GM12878 (cell line): ENCODE measurements at regions not wholly inside any gene's neighbourhood (a gene's known extent, or its start where the extent isn't known, plus 50 kb on each side); places are given as distances from the start of the nearest gene placed in this dataset.

Source experiments
- CREB1 ChIP-seq: IDR thresholded peaks from 2 replicates; pipeline ENCODE4 v1.6.1; 2012; ENCODE audit warnings: low read depth, mild to moderate bottlenecking, inconsistent platforms
- CTCF ChIP-seq, 3 experiments: IDR thresholded peaks in 2 of 3; conservative IDR thresholded peaks in 1 of 3; 2 replicates each; pipeline ENCODE4 v1.5.1; 2011; ENCODE audit warnings: low read depth in 3 of 3, low read length in 3 of 3, mild to moderate bottlenecking in 3 of 3, control low read depth in 2 of 3, moderate library complexity in 2 of 3, inconsistent platforms in 1 of 3, mixed read lengths in 1 of 3; ENCODE audit not compliant: control insufficient read depth in 2 of 3, insufficient read depth in 1 of 3; ENCODE audit errors: extremely low read depth in 1 of 3
- EZH2 ChIP-seq: IDR thresholded peaks from 2 replicates; pipeline ENCODE4 v1.6.1; 2012; ENCODE audit warnings: low read depth, mild to moderate bottlenecking, control low read depth, inconsistent platforms, low read length, borderline replicate concordance; ENCODE audit not compliant: control insufficient read depth
- HDAC2 ChIP-seq: fragments of 200-600 bp; sonication (generic); IDR thresholded peaks from 2 replicates; pipeline ENCODE4 v1.6.1; 2017
- NFXL1 ChIP-seq: fragments of 450-650 bp; IDR thresholded peaks from 2 replicates; pipeline ENCODE4 v1.6.1; 2017; ENCODE audit warnings: antibody characterized with exemption, mild to moderate bottlenecking, borderline replicate concordance
- NR2C2 ChIP-seq: IDR thresholded peaks from 2 replicates; pipeline ENCODE4 v1.6.1; 2011; ENCODE audit warnings: borderline replicate concordance, low read depth; ENCODE audit not compliant: control insufficient read depth, insufficient read length
- POLR2A ChIP-seq: IDR thresholded peaks from 2 replicates; pipeline ENCODE4 v1.6.1; 2011; ENCODE audit warnings: low read depth, mild to moderate bottlenecking, low read length
- POLR2AphosphoS5 ChIP-seq: IDR thresholded peaks from 2 replicates; pipeline ENCODE4 v1.6.1; 2011; ENCODE audit warnings: mild to moderate bottlenecking, low read length, inconsistent platforms
- RELA ChIP-seq: fragments of 450-650 bp; IDR thresholded peaks from 2 replicates; pipeline ENCODE4 v1.8.0; 2014; ENCODE audit warnings: borderline replicate concordance; ENCODE audit not compliant: partially characterized antibody
- TAF1 ChIP-seq: IDR thresholded peaks from 2 replicates; pipeline ENCODE4 v1.6.1; 2011; ENCODE audit warnings: mild to moderate bottlenecking, low read depth, low read length, borderline replicate concordance
- TBL1XR1 ChIP-seq: IDR thresholded peaks from 2 replicates; pipeline ENCODE4 v1.6.1; 2012; ENCODE audit warnings: low read depth, low read length, improper control_type of control experiment
- TF ChIP-seq, protein P1 (sequence below): IDR thresholded peaks from 2 replicates; pipeline ENCODE4 v1.6.1; 2011; ENCODE audit warnings: borderline replicate concordance, low read depth, mild to moderate bottlenecking, moderate library complexity, mixed read lengths, low read length; ENCODE audit not compliant: insufficient read depth; ENCODE audit errors: extremely low read length
- TF ChIP-seq, protein P2 (sequence below): fragments of 450-650 bp; IDR thresholded peaks from 2 replicates; pipeline ENCODE4 v1.6.1; 2014; ENCODE audit warnings: mild to moderate bottlenecking

DNA sequence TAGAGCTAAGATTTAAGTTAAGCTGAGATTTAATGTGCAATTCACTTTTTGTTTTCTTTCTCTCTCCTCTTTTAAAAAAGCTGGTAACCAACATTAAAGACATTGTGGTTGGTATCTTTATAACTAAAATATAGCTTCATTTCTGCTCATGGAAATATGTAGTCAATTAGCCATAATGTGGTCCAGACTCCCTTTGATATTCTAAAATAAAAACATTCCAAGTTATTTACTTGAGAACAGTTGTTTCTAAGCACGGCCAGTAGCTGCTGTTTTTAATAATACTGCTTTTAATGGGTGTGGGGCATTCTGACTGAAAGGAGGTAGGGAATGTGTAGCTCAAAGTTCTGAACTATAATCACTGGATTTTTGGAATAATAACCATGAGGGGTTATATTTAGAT, 183.3 kb upstream of the FBXO11 start:
- TF ChIP-seq, protein P1, sequence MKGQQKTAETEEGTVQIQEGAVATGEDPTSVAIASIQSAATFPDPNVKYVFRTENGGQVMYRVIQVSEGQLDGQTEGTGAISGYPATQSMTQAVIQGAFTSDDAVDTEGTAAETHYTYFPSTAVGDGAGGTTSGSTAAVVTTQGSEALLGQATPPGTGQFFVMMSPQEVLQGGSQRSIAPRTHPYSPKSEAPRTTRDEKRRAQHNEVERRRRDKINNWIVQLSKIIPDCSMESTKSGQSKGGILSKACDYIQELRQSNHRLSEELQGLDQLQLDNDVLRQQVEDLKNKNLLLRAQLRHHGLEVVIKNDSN: no peak
- TF ChIP-seq EZH2 (no peak), RELA (no peak), TBL1XR1 (no peak), POLR2AphosphoS5 (no peak), POLR2A (no peak), NR2C2 (no peak), HDAC2 (no peak), CREB1 (no peak), CTCF (IDR thresholded peaks at IDR 0.05 in 2 of 3, conservative IDR thresholded peaks at IDR 0.05 in 1 of 3; ENCODE audit: control insufficient read depth in 2 of 3, extremely low read depth in 1 of 3, insufficient read depth in 1 of 3, low read depth in 3 of 3, low read length in 3 of 3) (no peak), TAF1 (no peak), NFXL1 (no peak)
- TF ChIP-seq, protein P2, sequence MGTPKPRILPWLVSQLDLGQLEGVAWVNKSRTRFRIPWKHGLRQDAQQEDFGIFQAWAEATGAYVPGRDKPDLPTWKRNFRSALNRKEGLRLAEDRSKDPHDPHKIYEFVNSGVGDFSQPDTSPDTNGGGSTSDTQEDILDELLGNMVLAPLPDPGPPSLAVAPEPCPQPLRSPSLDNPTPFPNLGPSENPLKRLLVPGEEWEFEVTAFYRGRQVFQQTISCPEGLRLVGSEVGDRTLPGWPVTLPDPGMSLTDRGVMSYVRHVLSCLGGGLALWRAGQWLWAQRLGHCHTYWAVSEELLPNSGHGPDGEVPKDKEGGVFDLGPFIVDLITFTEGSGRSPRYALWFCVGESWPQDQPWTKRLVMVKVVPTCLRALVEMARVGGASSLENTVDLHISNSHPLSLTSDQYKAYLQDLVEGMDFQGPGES: no peak
